Endodermal cell (in vitro differentiated cells): ENCODE measurements at regions not wholly inside any gene's neighbourhood (a gene's known extent, or its start where the extent isn't known, plus 50 kb on each side); places are given as distances from the start of the nearest gene placed in this dataset.

Experiments
- DNase-seq: peaks from one replicate; pipeline ENCODE4 v3.0.0-alpha.2; 2017
- H3K27ac ChIP-seq: 2 replicates; pipeline ENCODE4 v1.5.1; 2013; ENCODE audit warnings: mild to moderate bottlenecking, low read depth, low read length, moderate library complexity
- H3K27me3 ChIP-seq: 2 replicates; pipeline ENCODE4 v1.6.1; 2013; ENCODE audit warnings: mild to moderate bottlenecking, low read length, moderate library complexity; ENCODE audit not compliant: insufficient read depth, control insufficient read depth, poor library complexity, severe bottlenecking
- H3K36me3 ChIP-seq: 2 replicates; pipeline ENCODE4 v1.7.0; 2013; ENCODE audit warnings: mild to moderate bottlenecking, low read length, moderate library complexity; ENCODE audit not compliant: control insufficient read depth, insufficient read depth
- H3K4me1 ChIP-seq: one replicate; pipeline ENCODE4 v1.7.0; 2013; ENCODE audit warnings: low read length; ENCODE audit not compliant: control insufficient read depth, insufficient read depth
- H3K4me3 ChIP-seq: 2 replicates; pipeline ENCODE4 v1.5.1; 2013; ENCODE audit warnings: mild to moderate bottlenecking, low read length, moderate library complexity
- H3K9ac ChIP-seq: 2 replicates; pipeline ENCODE4 v1.6.1; 2013; ENCODE audit warnings: mild to moderate bottlenecking, low read length, moderate library complexity; ENCODE audit not compliant: poor library complexity, severe bottlenecking; ENCODE audit errors: extremely low read depth
- H3K9me3 ChIP-seq: 2 replicates; pipeline ENCODE4 v1.6.1; 2013; ENCODE audit warnings: mild to moderate bottlenecking, low read length, moderate library complexity; ENCODE audit not compliant: control insufficient read depth
- H3K27ac Mint-ChIP-seq: 2 replicates; pipeline ENCODE4 v1.8.0; 2020; ENCODE audit warnings: mixed read lengths
- H3K27me3 Mint-ChIP-seq: 2 replicates; pipeline ENCODE4 v1.8.0; 2021; ENCODE audit warnings: mild to moderate bottlenecking, mixed read lengths; ENCODE audit not compliant: insufficient read depth
- H3K36me3 Mint-ChIP-seq: 2 replicates; pipeline ENCODE4 v1.8.0; 2020; ENCODE audit warnings: low read depth, mixed read lengths
- H3K4me1 Mint-ChIP-seq: 2 replicates; pipeline ENCODE4 v1.8.0; 2020; ENCODE audit warnings: mixed read lengths
- H3K4me3 Mint-ChIP-seq: 2 replicates; pipeline ENCODE4 v1.8.0; 2020; ENCODE audit warnings: mild to moderate bottlenecking, moderate library complexity, mixed read lengths
- H3K9me3 Mint-ChIP-seq: 2 replicates; pipeline ENCODE4 v1.8.0; 2020; ENCODE audit warnings: mild to moderate bottlenecking, mixed read lengths
- CTCF ChIP-seq: fragments of 200-600 bp; sonication (generic); conservative IDR thresholded peaks from 2 replicates; pipeline ENCODE4 v1.5.0; 2021; ENCODE audit warnings: antibody characterized with exemption, mild to moderate bottlenecking
- WGBS, 2 experiments: methylation state at CpG; one replicate each; pipeline versions ENCODE4 v1.1.5 to v1.1.7; 2013; ENCODE audit warnings: missing lambda C conversion rate in 2 of 2, mixed read lengths in 1 of 2; ENCODE audit not compliant: insufficient coverage in 1 of 2, insufficient read length in 1 of 2; 5-methylcytosine and 5-hydroxymethylcytosine counted together

- no peaks in the 10 kb centered on the region for H3K9me3 ChIP-seq
- no peak overlapping the region for H3K27ac Mint-ChIP-seq
- no peaks in the 10 kb centered on the region for H3K9me3 Mint-ChIP-seq
- H3K27me3 ChIP-seq: no peaks in the 10 kb centered on the region
- no peak overlapping the region for H3K9ac ChIP-seq
- H3K36me3 Mint-ChIP-seq: no peaks in the 10 kb centered on the region
- WGBS, 2 experiments: 82% methylated on average over 1 of the region's 1 CpG; no CpG with 5 or more reads in 1 of the 2 experiments
- no peak overlapping the region for H3K4me3 ChIP-seq
- H3K27me3 Mint-ChIP-seq: peaks cover 3% of the 10 kb centered on the region
- no peak overlapping the region for H3K27ac ChIP-seq
- no peak overlapping the region for H3K4me3 Mint-ChIP-seq
- no peak for DNase-seq
- no peaks in the 10 kb centered on the region for H3K36me3 ChIP-seq
- peaks cover 18% of the 10 kb centered on the region for H3K4me1 Mint-ChIP-seq
- no peaks in the 10 kb centered on the region for H3K4me1 ChIP-seq
- TF ChIP-seq CTCF: no peak
These were observed 528.2 kb downstream of the RPS29 start for GRCh38 chr14:49057838-49058510.

- no peak overlapping the region for H3K27ac ChIP-seq
These were observed 530.2 kb downstream of the RPS29 start for GRCh38 chr14:49056021-49056420.

GRCh38 chr14:49052521-49052920 is 533.7 kb downstream of the RPS29 start:
- no peaks in the 10 kb centered on the region for H3K9me3 Mint-ChIP-seq
- TF ChIP-seq CTCF: no peak
- no peaks in the 10 kb centered on the region for H3K36me3 Mint-ChIP-seq
- no peaks in the 10 kb centered on the region for H3K9me3 ChIP-seq
- no peaks in the 10 kb centered on the region for H3K4me1 ChIP-seq
- no peak overlapping the region for H3K9ac ChIP-seq
- no peaks in the 10 kb centered on the region for H3K36me3 ChIP-seq
- peaks cover 4% of the 10 kb centered on the region for H3K4me1 Mint-ChIP-seq
- no peak overlapping the region for H3K27ac ChIP-seq
- no peak overlapping the region for H3K27ac Mint-ChIP-seq
- no peak overlapping the region for H3K4me3 Mint-ChIP-seq
- DNase-seq: no peak
- no peak overlapping the region for H3K4me3 ChIP-seq
- H3K27me3 Mint-ChIP-seq: no peaks in the 10 kb centered on the region
- WGBS, 2 experiments: 90% methylated on average over 2 of the region's 2 CpGs; no CpG with 5 or more reads in 1 of the 2 experiments
- H3K27me3 ChIP-seq: no peaks in the 10 kb centered on the region

More at GRCh38 chr14:49056021-49056420, 530.2 kb downstream of the RPS29 start:
- Histone ChIP-seq H3K36me3 (no peaks in the 10 kb centered on the region), H3K27me3 (no peaks in the 10 kb centered on the region), H3K9ac (no peak overlapping the region), H3K9me3 (no peaks in the 10 kb centered on the region), H3K4me3 (no peak overlapping the region), H3K4me1 (no peaks in the 10 kb centered on the region)
- WGBS, 2 experiments: 86% methylated on average over 1 of the region's 1 CpG; no CpG with 5 or more reads in 1 of the 2 experiments
- H3K4me1 Mint-ChIP-seq: peaks cover 18% of the 10 kb centered on the region
- DNase-seq: no peak
- H3K27me3 Mint-ChIP-seq: no peaks in the 10 kb centered on the region
- no peak for TF ChIP-seq CTCF
- H3K4me3 Mint-ChIP-seq: no peak overlapping the region
- no peaks in the 10 kb centered on the region for H3K36me3 Mint-ChIP-seq
- no peaks in the 10 kb centered on the region for H3K9me3 Mint-ChIP-seq
- no peak overlapping the region for H3K27ac Mint-ChIP-seq
